ENCODE measurements at regions not wholly inside any gene's neighbourhood (a gene's known extent, or its start where the extent isn't known, plus 50 kb on each side); places are given as distances from the start of the nearest gene placed in this dataset.

- H3K4me1 Mint-ChIP-seq (ENCODE audit: low read depth, unreplicated experiment) = peaks cover 2% of the 10 kb centered on the region
- H3K9me3 ChIP-seq (ENCODE audit: insufficient read depth, low read depth, low read length) = peaks cover 2% of the 10 kb centered on the region
- H3K4me3 ChIP-seq (ENCODE audit: insufficient read depth, low read depth, low read length) = no peak overlapping the region
- FAIRE-seq (no peak), DNase-seq (ENCODE audit: low read depth) (no peak)
- no peaks in the 10 kb centered on the region for H3K27me3 ChIP-seq (ENCODE audit: insufficient read depth, low read length)
- H3K4me3 Mint-ChIP-seq (ENCODE audit: unreplicated experiment) = no peak overlapping the region
- TF ChIP-seq EZH2 (IDR thresholded peaks at IDR 0.05; ENCODE audit: insufficient read depth, low read length) (no peak), CTCF (IDR thresholded peaks at IDR 0.05; ENCODE audit: insufficient read depth, low read depth, low read length) (no peak)
- H3K4me2 ChIP-seq (ENCODE audit: low read length) = no peak overlapping the region
- H2AFZ ChIP-seq (ENCODE audit: low read depth, low read length) = no peak overlapping the region
- no peaks in the 10 kb centered on the region for H4K20me1 ChIP-seq (ENCODE audit: insufficient read depth, low read length)
- H3K79me2 ChIP-seq (ENCODE audit: insufficient read depth, low read length) = no peaks in the 10 kb centered on the region
- H3K27me3 Mint-ChIP-seq (ENCODE audit: low read depth, unreplicated experiment) = no peaks in the 10 kb centered on the region
- H3K9ac ChIP-seq (ENCODE audit: low read length) = no peak overlapping the region
- H3K4me1 ChIP-seq (ENCODE audit: insufficient read depth, low read length) = no peaks in the 10 kb centered on the region
- H3K36me3 Mint-ChIP-seq (ENCODE audit: low read depth, unreplicated experiment) = no peaks in the 10 kb centered on the region
- H3K27ac ChIP-seq (ENCODE audit: low read depth, low read length) = no peak overlapping the region
- no peaks in the 10 kb centered on the region for H3K36me3 ChIP-seq (ENCODE audit: insufficient read depth, low read length)
- H3K27ac Mint-ChIP-seq (ENCODE audit: unreplicated experiment) = no peak overlapping the region
- H3K9me3 Mint-ChIP-seq (ENCODE audit: unreplicated experiment) = no peaks in the 10 kb centered on the region
Measured at GRCh38 chr13:50561739-50562138, 281.8 kb downstream of the DLEU7 start.

GRCh38 chr13:50566646-50567045 is 276.8 kb downstream of the DLEU7 start:
- Histone ChIP-seq H4K20me1 (ENCODE audit: insufficient read depth, low read length) (no peaks in the 10 kb centered on the region), H3K4me1 (ENCODE audit: insufficient read depth, low read length) (no peaks in the 10 kb centered on the region), H3K27ac (ENCODE audit: low read depth, low read length) (no peak overlapping the region), H3K4me3 (ENCODE audit: insufficient read depth, low read depth, low read length) (no peak overlapping the region), H3K27me3 (ENCODE audit: insufficient read depth, low read length) (no peaks in the 10 kb centered on the region), H3K9me3 (ENCODE audit: insufficient read depth, low read depth, low read length) (peaks cover 3% of the 10 kb centered on the region), H3K4me2 (ENCODE audit: low read length) (no peak overlapping the region), H3K36me3 (ENCODE audit: insufficient read depth, low read length) (no peaks in the 10 kb centered on the region), H3K79me2 (ENCODE audit: insufficient read depth, low read length) (no peaks in the 10 kb centered on the region), H2AFZ (ENCODE audit: low read depth, low read length) (no peak overlapping the region), H3K9ac (ENCODE audit: low read length) (no peak overlapping the region)
- DNase-seq (ENCODE audit: low read depth) = no peak
- H3K36me3 Mint-ChIP-seq (ENCODE audit: low read depth, unreplicated experiment) = no peaks in the 10 kb centered on the region
- TF ChIP-seq CTCF (IDR thresholded peaks at IDR 0.05; ENCODE audit: insufficient read depth, low read depth, low read length) (no peak), EZH2 (IDR thresholded peaks at IDR 0.05; ENCODE audit: insufficient read depth, low read length) (no peak)
- no peaks in the 10 kb centered on the region for H3K27me3 Mint-ChIP-seq (ENCODE audit: low read depth, unreplicated experiment)
- H3K27ac Mint-ChIP-seq (ENCODE audit: unreplicated experiment) = no peak overlapping the region
- peaks cover 3% of the 10 kb centered on the region for H3K9me3 Mint-ChIP-seq (ENCODE audit: unreplicated experiment)
- FAIRE-seq = no peak
- H3K4me3 Mint-ChIP-seq (ENCODE audit: unreplicated experiment) = no peak overlapping the region
- no peaks in the 10 kb centered on the region for H3K4me1 Mint-ChIP-seq (ENCODE audit: low read depth, unreplicated experiment)

GRCh38 chr13:50572129-50572528 is 271.4 kb downstream of the DLEU7 start:
- H3K4me3 ChIP-seq (ENCODE audit: insufficient read depth, low read depth, low read length) = no peak overlapping the region
- no peak for DNase-seq (ENCODE audit: low read depth)
- Mint-ChIP-seq H3K4me3 (ENCODE audit: unreplicated experiment) (no peak overlapping the region), H3K27ac (ENCODE audit: unreplicated experiment) (no peak overlapping the region), H3K4me1 (ENCODE audit: low read depth, unreplicated experiment) (peaks cover 7% of the 10 kb centered on the region), H3K36me3 (ENCODE audit: low read depth, unreplicated experiment) (no peaks in the 10 kb centered on the region), H3K9me3 (ENCODE audit: unreplicated experiment) (peaks cover 3% of the 10 kb centered on the region), H3K27me3 (ENCODE audit: low read depth, unreplicated experiment) (no peaks in the 10 kb centered on the region)
- H3K9ac ChIP-seq (ENCODE audit: low read length) = no peak overlapping the region
- no peak for FAIRE-seq
- peaks cover 12% of the 10 kb centered on the region for H3K4me1 ChIP-seq (ENCODE audit: insufficient read depth, low read length)
- H3K9me3 ChIP-seq (ENCODE audit: insufficient read depth, low read depth, low read length) = no peaks in the 10 kb centered on the region
- no peaks in the 10 kb centered on the region for H3K27me3 ChIP-seq (ENCODE audit: insufficient read depth, low read length)
- H4K20me1 ChIP-seq (ENCODE audit: insufficient read depth, low read length) = no peaks in the 10 kb centered on the region
- H2AFZ ChIP-seq (ENCODE audit: low read depth, low read length) = no peak overlapping the region
- TF ChIP-seq EZH2 (IDR thresholded peaks at IDR 0.05; ENCODE audit: insufficient read depth, low read length) = no peak
- no peak for TF ChIP-seq CTCF (IDR thresholded peaks at IDR 0.05; ENCODE audit: insufficient read depth, low read depth, low read length)
- H3K36me3 ChIP-seq (ENCODE audit: insufficient read depth, low read length) = no peaks in the 10 kb centered on the region
- H3K27ac ChIP-seq (ENCODE audit: low read depth, low read length) = no peak overlapping the region
- H3K79me2 ChIP-seq (ENCODE audit: insufficient read depth, low read length) = no peaks in the 10 kb centered on the region
- H3K4me2 ChIP-seq (ENCODE audit: low read length) = no peak overlapping the region

All from astrocyte (in vitro differentiated cells and primary cell).